Stimulated activated CD4-positive, alpha-beta T cell treated with anti-CD3 and anti-CD28 coated beads, Interleukin-15, amount 100 ng/mL, for 1 hour (primary cell): ENCODE measurements at regions not wholly inside any gene's neighbourhood (a gene's known extent, or its start where the extent isn't known, plus 50 kb on each side); places are given as distances from the start of the nearest gene placed in this dataset.

Experiments used
- DNase-seq, 2 donors: peaks; one replicate each; pipeline ENCODE4 v3.0.0-alpha.2; 2020; ENCODE audit warnings: low read depth in 1 of 2, low spot score in 1 of 2

DNA sequence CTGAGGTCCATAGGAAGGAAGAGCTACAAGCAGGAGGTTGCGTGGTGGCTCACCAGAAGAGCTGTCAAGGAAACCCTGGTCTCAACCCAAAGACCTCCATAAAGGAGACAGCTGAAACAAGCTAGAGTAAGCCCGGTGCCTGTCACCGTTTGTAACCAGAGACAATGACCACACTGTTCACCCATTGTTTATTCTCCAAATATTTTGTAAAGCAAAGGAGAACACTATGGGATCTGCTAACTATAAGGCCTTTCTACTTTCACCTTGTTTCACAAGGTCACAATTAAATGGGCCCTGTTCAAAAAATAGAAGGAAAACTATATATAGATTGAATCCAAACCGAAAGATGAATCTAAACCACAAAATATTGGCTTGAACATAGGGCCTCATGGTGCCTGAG lies 128.9 kb upstream of the TPRG1 start:
- DNase-seq, result no peak

DNA sequence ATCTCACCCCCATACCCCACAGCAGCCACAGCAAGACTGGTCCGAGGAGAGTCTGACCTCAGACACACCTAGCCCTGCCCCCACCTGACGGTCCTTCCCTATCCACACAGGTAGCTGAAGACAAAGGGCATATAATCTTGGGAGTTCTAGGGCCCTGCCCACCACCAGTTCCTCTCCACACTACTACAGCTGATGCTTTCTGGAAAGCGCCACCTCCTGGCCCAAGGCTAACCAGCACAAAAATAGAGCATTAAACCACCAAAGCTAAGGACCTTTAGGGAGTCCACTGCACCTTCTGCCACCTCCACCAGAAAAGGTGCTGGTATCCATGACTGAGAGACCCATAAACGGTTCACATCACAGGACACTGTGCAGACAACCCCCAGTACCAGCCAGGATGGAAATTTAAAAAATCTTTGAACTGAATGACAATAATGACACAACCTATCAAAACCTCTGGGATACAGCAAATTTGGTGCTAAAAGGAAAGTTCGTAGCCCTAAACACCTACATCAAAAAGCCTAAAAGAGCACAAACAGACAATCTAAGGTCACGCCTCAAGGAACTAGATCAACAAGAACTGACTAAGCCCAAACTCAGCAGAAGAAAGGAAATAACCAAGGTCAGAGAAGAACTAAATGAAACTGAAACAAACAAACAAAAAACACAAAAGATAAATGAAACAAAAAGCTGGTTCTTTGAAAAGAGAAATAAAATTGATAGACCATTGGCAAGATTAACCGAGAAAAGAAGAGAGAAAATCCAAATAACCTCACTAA lies 122.1 kb upstream of the TPRG1 start:
- peak in 1 of 2 donors; percentile 6 for DNase-seq

- DNase-seq, result no peak
Observed at GRCh38 chr3:189053322-189053721, 118.4 kb upstream of the TPRG1 start.

- DNase-seq, result no peak
Observed at GRCh38 chr3:189056646-189057335, 115.0 kb upstream of the TPRG1 start.

DNA sequence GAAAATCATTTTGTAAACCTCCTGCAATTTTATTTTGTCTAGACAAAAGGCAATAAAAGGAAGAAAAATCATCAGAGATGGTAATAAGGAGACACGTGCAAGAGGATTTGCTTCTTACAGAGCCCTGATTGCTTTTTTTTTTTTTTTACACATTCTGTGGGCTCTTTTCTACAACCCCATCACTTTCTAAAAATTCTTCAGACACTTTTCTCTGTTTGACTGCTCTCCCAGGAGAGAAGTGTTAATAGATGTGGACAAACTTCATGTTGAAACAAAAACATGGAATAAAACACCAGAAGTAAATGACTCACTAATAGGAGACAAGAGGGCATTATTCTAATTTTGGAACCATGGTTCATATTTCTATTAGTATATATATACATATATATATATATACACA lies 114.4 kb upstream of the TPRG1 start:
- no peak for DNase-seq

GRCh38 chr3:189058071-189058470 lies 113.7 kb upstream of the TPRG1 start:
- DNase-seq, result no peak

GRCh38 chr3:189070965-189071364 lies 100.8 kb upstream of the TPRG1 start:
- no peak for DNase-seq

DNA sequence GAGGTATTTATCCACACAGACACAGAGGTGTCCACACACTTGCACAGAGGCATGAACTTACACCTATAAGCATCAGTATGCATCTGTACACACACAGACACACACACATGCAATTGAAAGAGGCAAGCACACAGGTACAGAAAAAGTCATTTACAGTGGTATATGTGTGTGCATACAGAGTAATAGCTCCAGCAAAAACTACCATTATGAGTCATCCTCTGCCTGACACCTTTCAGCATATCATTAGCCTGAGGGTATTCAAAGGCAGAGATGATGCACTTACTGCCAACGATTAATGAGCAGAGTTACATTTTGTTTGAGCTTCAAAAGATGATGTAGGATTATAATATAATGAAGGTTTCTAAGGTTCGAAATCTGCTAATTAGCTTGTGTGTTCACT lies 100.3 kb upstream of the TPRG1 start:
- no peak for DNase-seq

DNA sequence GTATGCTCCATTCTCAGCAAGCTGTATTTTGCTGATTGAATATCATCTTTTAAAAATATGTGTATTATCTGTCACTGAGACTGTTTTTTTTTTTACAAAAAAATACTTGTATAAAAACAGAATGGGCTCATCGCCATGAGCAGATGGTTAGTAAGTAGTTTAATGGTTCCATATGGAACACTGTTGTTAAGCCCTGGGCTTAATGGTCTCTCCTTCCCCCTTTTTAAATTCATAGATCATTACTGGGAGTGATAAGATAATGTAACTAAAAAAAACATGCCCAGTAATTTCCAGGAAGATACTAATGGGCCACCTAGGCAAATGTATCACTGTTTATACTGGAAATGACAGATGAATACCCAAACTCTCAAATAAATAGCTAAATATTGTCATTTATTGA lies 95.3 kb upstream of the TPRG1 start:
- DNase-seq, result no peak

GRCh38 chr3:189080745-189081144 lies 91.0 kb upstream of the TPRG1 start:
- DNase-seq, result no peak

DNA sequence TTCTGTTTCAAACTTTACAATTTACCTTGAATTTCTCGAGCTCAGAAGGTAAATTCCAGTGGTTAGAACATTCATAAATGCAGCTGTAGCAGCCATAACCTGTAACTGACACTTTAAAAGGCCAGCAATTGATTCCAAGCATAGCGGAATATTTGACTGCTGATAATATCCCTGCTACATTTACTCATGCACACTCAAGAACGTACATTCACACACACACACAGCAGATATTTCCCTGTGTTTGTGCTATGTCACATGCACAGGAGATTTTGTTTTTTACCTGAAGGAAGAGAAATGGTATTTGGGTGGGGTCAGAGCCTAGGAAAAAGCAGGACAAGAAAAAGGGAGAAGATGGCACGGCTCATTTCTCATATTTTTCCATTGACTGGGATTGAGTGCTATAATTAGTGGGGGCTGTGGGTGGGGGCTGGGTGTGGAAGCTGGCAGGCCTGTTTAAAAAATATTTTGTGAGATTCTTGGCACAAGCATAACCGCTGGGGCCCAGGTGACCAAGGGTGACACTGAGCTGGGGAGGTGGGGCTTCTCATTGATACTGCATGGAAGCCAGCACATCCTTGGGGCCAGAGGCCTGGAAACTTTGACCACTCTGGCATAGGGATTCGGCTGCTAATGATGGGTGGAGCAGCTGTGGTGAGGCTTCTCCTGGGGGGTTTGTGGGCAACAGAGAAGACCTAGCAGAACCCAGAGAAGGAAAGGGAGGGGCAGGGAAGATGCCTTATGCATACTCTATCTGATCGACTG lies 88.9 kb upstream of the TPRG1 start:
- no peak for DNase-seq

GRCh38 chr3:189084620-189085019 lies 87.2 kb upstream of the TPRG1 start:
- DNase-seq, result no peak

DNA sequence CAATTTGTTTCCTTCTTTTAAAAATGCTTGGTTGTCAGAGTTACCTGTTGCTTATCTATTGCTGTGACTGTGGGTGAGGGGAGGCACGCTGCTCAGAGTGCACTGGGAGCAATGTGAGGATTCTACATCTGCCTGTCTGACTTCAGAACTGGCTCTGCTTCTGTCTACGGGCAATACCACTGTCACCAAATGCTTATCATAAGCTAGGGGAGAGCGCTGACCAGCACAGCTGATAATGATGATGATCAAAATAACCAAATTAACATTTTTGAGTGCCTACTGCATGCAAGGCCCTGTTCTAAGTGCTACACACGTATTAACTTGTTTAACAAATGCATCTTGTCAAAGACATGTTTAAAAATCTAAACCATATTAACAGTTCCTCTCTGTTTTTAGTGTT lies 79.2 kb upstream of the TPRG1 start:
- no peak for DNase-seq

DNA sequence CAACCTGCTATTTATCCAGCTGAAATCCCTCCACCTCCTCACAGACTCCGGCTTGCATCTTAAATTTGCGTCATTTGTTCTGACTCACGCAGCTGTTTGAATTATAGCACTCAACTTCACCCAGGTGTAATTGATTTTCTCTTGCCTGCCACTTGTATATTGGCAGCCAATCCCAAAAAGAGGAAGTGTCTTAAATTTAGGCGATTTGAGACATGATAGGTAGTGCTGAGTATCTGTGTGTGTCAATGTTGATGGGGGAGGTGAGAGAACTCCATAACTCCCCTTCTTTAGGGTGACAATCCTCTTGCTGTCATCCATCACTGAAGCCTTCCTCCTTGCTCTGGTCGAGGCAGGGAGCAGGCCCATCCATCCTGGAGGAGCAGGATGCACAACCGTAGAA lies 77.2 kb upstream of the TPRG1 start:
- DNase-seq, result no peak

GRCh38 chr3:189096092-189096491 lies 75.7 kb upstream of the TPRG1 start:
- no peak for DNase-seq

GRCh38 chr3:189099031-189099471 lies 72.7 kb upstream of the TPRG1 start:
- no peak for DNase-seq

GRCh38 chr3:189099505-189100290 lies 72.1 kb upstream of the TPRG1 start:
- no peak for DNase-seq

DNA sequence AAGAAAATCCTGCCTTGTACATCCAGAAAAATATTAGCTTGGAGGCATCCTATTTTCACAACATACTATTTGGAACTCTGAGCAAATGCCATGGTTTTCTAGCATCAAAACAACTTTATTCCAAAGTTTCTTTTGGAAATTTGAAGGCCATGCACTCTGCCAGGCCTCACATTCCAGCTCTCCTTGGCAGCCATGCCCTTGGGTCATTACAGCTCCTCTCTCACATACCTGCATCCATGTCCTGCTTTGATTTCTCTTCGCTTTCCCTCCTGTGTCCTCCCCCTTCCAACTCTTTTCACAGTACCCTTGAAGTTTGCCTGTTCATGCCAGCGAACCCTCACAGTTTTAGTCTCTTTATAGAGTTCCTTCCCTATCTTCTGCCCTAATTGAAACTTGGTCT lies 70.9 kb upstream of the TPRG1 start:
- DNase-seq, result no peak

DNA sequence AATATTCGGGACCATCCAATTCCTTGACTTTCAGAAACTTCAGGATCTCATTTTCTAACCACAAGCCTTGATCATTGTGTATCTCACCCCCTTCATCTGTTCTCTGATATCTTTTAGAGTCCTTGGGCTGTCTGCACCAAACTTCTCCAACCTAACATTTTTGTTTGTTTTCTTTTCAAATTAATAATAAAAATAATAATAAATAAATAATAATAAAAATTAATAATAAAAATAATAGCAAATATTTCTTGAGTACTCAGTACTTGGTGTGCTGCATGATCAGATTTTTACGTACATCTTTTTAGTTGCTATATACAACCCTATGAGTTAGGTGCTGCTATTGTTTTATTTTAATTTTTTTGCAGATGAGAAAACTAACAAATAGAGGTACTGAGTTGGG lies 70.2 kb upstream of the TPRG1 start:
- no peak for DNase-seq

DNA sequence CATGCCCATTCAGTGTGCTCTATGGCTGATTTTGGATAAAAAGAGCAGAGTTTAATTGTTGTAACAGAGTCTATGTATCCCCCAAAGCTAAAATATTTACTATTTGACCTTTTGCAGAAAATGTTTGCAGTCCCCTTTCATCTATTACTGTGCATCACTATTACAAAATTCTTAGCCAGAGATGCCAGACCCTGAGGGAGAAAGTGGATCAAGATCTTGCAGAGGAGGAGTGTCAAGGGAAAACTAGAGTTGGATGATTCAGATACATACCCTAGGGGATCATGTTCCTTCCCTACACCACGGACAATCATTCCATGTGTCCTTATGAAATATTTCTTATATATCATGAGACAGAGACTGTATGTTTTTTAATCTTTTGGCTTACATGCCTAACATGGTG lies 68.6 kb upstream of the TPRG1 start:
- no peak for DNase-seq

DNA sequence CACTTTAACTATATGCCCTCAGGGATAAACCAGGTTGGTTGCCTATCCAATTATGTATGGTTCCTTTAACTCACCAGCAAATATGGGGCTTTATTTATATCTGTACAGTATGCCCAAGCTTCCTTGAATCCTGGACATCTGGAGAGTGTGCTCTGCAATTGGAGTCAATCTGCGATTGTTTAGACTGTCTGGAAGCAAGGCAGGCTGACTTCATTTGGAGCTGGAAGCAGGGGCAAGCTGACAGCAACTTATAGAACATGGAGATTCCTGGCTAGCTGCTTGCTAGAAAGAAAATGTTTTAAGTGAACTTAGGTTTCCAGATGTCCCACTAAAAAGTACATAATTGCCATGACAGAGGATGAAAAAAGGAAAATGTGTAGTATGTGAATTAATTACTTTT lies 63.7 kb upstream of the TPRG1 start:
- DNase-seq, result no peak
